HG02885 (cell line): ENCODE measurements at regions not wholly inside any gene's neighbourhood (a gene's known extent, or its start where the extent isn't known, plus 50 kb on each side); places are given as distances from the start of the nearest gene placed in this dataset.
"Not testable (repeated sequence)": the region's sequence is repeated elsewhere in the genome, so short reads cannot be mapped to it uniquely, and the experiment has no call there.

Source experiments
- ATAC-seq: cut with Tn5 transposase; IDR thresholded peaks from one replicate; pipeline ENCODE4 v1.9.1; 2021; ENCODE audit warnings: mild to moderate bottlenecking; ENCODE audit not compliant: unreplicated experiment, poor library complexity

DNA sequence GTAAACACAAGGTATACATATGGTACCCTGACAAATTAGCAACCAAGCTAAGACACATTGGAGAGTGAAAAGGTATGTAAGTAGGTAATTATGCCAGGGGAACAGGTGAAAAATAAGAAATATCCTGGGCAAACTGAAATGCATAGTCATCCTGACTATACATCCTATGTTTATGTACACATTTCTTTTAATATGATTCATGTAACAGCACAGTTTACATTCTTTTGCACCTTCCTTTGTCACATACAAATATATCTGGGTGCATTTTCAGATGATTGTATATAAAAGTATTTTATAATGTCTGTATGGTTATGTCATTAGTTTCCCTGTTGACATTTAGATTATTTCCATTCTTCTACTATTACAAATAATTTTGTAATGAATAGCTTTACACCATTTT, 1146.9 kb downstream of the EFNA5 start:
- ATAC-seq: no peak

DNA sequence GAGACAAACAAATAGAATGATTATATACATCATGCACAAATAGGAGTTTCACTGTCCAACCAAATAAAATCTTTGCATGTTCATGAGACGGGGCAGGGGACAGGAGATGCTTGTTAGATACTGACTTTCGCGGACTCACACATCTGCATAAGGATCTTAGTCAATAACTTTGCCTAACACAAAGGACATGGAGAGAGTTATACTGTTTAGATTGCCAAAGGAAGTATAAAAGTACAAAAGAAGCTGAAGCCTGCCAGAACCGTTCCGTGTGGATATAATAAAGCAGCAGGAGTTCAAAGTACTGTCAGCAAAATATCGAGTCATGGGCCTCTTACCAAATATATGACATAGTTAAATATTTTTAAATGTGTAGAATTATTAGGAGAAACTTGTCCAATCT, 1148.4 kb downstream of the EFNA5 start:
- ATAC-seq: no peak

DNA sequence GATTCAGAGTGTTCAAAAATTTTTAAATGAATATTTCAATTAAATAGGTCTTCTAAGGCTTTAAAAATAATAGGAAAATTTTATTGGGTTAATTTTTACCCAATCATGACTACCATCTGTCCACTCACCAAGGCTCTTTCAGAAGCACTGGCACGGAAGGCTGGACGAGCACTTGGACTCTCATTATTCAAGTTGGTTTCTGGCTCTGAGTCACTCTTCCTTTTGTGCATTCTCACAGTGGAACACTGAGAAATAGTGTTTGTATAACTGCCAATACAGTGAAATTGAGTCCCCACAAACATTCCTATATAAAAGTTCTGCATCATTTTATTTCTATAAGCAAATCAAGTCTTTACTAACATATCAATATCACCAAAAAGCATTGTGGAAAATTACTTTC, 1149.0 kb downstream of the EFNA5 start:
- no peak for ATAC-seq

DNA sequence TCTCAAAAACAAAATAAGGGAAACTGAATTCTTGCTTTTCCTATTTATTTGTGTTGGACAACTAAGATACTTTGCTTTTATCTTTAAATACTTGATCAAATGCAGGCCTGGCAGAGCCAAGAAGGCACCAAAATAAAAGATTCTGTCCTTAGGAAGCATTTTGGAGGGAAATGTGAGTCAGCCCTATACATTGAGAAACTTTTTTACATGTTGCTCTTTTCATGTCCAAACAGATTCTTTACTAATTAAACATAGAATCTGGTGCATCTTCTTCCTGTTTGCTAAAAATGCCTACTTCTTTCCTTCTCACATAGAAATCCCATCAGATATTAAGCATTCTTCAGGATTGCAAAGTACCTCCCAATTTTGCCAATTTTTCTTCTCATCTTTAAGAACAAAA, 1160.4 kb downstream of the EFNA5 start:
- no peak for ATAC-seq

DNA sequence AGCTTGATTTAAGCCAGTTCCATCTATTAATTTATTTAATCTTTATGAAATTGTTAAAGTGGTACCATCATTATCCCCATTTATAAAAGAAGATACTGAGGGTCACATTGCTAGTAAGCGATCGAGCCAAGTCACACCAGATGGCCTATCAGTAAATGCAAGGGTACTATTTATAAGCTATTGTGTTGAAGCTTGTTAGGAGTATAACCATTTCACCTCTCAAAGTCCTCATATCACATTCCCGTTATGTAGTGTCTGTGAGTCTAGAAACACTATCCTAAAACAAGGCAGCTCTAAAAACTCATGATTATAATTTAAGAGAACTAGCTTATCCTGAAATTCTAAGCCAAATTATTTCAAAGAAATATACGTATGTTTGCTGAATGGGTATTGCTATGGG, 1161.8 kb downstream of the EFNA5 start:
- ATAC-seq: no peak

DNA sequence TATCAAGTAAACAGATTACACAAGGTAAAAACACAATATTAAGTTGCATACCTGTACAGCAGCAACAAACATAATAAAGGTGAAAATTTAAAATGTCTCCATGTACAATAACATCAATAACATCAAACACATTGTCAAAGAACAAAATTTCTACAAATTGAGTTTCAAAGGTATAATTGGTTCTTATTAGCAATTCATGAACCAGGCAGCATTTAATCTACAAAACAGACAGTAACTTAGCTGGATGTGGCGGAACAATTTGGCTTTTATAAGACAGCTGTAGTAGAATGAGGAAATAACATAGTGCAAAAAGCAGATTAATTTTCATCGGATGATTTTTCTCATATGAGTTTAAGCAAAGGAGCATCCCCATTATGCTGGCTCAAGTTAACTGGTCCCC, 1176.8 kb downstream of the EFNA5 start:
- ATAC-seq: no peak

DNA sequence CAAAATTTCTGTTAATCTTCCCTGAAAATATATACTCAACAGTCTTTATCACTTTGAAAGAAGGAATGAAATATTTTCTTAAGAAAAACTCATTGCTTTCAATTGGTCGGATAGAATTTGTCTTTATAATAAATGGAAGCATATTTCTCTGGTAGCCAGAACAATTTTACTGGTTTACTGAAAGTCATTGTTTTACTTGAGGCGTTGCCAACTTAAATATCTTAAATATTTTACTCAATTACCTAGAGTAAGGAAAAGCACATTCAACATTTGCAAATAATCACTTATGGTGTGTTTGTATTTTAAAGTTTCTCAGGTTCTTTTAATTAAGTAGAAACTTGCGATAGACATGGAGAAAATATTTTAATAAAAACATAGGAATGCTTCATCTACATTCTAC, 1181.7 kb downstream of the EFNA5 start:
- ATAC-seq: no peak

DNA sequence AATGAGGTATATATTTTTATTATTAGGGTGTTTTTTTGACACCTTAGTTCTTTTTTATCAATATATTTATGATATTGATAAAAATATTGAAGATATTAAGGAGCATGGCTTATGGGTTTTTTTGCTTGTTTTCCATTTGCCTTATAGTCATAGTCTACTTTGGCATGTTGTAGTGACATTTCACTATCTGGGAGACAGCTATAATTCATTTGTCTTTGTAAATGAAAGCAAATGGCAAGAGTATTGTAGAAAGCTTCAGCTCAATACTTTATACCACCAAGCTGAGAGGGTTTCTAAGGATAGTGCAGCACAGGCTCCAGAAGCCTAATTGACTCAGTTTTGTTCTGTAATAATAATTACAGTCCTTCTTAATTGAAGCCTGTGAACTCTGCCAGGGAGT, 1182.3 kb downstream of the EFNA5 start:
- ATAC-seq: no peak

DNA sequence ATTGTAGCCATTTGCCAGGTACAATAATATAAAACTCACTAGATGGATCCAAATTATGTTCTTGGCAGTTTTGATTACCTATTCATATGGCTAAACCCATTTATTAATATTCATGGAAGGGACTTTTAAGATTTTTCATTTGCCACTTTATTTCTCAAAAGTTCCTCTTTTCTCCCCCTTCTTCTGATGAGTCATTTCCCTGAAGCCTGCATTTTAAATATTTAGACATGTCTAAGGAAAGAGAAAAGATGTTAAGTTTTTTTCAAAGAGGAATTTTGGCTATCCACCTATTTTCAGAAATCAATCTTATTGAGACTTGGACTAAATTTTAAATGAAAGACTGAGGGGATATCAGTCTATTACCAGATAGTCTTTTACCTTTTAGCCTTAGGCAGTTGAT, 1189.4 kb downstream of the EFNA5 start:
- no peak for ATAC-seq

DNA sequence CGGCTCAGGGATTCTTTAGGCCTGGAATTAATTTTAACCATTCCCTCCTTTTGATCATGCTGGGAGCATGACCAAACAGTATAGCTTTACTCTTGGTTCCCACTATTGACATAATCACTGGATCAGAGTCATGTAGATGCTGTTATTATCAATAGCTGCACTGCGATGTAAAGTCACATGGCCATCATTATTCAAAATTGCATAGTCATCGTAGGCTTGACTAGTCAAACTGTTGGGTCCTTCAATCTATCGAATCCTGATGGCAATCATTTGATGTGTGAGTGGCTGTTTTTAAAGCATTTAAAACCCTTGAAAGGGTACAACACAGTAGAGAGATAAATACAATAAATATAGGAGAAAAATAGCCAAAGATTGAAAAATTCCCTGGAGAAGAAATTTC, 1194.1 kb downstream of the EFNA5 start:
- ATAC-seq: no peak

DNA sequence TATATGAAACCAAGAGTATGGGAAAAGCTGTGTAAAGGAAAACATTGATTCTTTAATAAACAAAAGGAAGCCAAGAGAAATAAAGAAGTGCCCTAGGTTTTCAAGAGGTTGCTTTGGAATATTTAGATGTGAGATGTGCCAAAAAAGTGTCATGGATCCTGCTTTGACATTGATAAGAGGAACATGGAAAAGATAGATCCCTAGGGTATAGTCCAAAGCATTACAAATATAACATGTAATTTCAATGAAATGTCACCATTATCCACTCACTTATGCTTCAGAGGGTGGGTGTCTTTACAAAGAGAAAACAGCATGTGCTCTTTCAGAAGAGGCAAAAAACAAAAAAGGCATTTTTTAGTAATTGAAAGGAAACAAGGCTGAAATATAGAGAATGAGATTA, 1196.7 kb downstream of the EFNA5 start:
- no peak for ATAC-seq

DNA sequence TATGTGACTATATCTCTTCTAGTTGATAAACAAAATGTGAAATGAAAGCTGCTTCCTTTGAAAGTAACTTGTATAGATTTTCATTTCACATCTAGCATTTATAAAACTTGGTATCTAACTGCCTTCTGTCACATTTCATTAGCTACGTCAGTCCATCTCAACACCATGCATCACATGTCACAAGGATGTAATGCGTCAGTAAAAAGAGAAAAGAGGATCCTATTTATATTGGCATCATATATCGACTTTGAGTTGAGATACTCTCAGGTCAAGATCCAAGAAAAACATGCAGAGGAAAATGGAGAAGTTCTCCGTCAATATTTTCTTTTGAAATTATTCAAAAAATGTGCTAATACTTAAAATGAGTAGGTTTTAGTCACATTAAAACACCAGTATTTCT, 1211.2 kb downstream of the EFNA5 start:
- no peak for ATAC-seq

DNA sequence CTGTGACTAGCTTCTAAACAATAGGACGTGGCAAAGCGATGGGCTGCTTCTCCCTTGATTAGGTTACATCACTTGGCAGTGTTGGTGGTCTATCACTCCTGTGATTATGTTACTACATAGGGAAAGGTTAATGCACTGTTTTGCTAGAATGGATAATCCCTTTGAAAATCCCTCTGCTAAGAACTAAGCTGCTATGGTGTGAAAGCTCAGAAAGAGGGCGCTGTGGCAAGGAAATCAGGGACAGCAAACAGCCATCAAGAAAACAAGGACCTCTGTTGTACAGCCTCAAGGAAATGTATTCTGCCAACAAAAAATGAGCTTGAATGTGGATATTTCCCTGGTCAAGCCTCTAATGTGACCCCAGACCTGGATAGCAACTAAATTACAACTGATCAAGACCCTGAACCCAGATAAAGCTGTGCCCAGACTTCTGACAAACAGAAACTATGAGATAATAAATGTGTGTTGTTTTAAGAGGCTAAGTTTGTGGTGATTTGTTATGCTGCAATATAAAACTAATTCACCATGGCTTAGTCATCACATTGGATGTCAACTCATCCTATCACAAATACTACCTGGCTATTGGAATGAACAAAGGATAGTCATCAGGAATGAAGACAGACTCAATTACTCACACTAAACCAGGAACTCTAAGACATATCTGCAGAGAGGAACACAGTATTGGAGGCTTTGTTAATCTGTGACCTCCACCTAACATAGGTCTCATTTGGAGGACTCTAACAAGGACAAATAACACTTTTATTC, 1215.9 kb downstream of the EFNA5 start:
- no peak for ATAC-seq

DNA sequence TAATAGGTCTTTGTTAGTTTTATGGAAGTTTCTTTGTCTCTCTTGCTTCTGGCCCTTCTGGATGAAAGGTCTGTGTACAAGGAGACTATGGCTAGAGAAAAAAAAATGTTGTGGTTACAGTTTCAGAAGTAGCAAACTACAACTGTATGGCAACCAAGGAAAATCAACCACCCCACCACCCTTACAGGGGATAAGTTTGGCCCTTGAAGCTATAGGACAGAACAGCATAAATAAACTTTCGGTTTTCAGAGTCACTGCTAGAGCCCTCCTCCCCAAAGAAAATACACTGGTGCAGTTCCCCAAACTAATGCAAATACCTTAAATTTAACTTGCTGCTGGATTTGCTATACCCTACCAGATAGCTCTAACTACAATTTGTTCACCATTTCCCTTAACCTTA, 1216.7 kb downstream of the EFNA5 start:
- no peak for ATAC-seq

DNA sequence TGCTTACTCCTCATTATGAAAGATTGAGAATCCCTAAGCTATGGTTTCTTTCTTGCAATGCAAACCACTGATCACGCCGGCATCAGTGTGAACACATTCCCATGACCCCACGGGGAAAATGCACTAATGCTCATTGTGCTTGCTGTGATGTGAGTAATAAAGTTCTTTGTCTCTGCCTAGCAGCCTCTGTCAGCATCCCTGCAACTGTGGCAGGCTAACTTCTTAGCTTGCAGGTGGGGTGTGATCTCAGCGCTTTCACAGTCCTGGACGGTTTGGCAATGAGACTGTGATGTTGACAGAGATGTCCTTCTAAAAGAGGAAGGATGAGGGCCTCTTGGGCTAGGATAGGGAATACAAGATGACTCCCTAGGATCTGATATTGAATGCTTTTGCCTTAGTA, 1218.7 kb downstream of the EFNA5 start:
- no peak for ATAC-seq

DNA sequence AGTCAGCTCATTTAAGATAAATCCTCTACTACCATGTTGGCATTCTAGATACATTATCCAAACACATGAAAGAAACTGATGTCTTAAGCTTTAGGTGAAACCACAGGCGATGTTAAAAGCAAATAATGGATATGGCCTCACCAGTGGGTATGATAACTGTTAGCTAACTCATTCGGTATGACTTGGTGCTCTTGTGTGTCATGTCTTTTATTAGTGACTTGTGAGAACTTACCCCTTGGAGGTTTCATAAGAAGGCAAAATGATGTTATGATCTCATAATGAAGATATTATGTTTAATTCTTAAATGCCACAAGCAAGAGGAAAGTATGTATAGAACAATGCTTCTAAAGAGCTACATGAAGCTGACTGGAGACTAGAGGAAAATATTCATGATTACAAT, 1227.0 kb downstream of the EFNA5 start:
- ATAC-seq: no peak

DNA sequence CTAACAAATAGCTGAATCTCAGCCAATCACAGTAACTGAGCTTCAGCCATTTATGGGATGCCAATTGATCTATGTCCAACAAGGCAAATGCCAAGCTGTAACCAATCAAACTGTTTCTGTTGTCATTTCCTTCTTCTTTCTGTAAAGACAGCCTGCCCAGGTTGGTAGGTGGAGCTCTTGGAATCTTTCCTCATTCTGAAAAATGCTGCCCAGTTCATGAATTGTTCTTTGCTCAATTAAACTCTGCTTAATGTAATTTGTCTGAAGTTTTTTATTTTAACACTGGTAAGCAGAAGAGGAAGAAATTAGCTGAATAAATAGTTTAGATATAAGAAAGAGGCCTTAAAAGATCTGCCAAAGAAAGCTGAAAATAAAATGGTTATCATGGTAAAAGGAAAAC, 1235.6 kb downstream of the EFNA5 start:
- no peak for ATAC-seq

DNA sequence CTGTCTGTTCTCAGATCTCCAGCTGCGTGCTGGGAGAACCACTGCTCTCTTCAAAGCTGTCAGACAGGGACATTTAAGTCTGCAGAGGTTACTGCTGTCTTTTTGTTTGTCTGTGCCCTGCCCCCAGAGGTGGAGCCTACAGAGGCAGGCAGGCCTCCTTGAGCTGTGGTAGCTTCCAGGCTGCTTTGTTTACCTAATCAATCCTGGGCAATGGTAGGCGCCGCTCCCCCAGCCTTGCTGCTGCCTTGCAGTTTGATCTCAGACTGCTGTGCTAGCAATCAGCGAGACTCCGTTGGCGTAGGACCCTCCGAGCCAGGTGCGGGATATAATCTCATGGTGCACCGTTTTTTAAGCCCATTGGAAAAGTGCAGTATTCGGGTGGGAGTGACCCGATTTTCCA, 1240.0 kb downstream of the EFNA5 start:
- ATAC-seq: not testable (repeated sequence)

DNA sequence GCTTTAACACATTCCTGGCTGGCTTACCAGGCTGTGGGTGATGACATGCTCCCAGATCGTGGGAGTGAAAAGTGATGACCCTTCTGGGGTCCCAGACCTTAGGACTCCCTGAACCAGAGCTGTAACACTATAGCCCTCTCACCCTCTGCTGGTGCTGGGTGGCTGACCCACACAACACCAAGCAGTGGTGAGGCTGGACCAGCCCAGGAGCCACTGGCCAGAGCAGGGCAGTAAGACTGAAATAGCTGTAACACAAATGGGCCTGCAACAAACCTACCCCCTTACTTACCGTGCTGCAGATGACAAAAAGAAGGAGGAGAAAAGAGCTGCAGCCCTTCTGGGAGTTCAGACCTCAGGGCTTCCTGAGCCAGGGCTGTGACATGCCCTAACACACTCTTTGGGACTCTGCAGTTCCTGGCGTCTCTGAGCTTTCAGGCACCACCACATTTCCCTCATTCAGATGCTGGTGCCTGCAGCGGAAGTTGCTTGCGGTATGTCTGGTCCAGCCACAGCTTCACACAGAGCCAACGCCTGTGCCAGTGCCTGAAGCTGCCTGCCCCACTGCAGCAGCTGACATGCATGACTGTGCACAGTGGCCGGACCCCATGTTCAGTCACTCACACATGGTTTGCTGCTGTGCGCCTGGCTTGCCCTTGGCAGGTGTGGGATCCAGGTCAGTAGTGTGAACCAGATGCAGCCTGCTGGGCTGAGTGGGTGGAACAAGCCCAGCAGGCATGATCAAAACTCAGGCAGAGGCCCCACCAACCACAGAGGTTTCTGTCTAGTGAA, 1247.4 kb downstream of the EFNA5 start:
- ATAC-seq: no peak

DNA sequence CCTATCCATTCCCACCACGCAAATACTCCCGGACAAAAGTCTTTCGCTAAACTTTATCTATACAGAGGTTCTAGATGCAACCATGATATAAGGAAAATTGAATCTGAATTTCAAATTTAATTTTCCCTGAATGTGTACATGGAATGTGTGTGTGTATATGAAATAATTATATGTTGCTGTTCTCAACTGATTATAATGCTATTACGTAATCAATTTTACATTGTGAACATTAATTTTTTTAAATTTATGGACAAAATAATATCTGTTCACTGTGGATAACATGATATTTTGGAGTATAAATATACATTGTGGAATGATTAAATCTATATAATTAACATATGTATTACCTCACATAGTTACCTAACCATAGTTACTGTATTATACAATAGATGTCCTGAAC, 1250.6 kb downstream of the EFNA5 start:
- ATAC-seq: no peak

DNA sequence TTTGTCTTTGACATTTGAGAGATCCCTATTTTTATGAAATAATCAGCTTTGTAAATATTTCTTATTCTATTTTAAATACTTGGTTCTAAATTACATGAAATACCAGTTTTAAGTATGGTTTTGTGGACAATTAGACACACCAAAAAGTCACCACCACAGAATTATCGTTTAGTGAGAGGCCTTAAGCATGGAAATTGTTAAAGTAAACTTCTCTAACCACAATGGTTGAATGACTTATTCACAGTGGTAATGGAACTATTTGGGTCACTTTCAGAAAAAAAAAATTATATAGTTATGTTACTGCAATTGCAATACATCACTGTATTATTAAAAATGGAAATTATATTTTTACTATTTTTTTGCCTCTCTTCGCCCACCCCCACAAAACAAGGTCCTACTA, 1252.5 kb downstream of the EFNA5 start:
- no peak for ATAC-seq

DNA sequence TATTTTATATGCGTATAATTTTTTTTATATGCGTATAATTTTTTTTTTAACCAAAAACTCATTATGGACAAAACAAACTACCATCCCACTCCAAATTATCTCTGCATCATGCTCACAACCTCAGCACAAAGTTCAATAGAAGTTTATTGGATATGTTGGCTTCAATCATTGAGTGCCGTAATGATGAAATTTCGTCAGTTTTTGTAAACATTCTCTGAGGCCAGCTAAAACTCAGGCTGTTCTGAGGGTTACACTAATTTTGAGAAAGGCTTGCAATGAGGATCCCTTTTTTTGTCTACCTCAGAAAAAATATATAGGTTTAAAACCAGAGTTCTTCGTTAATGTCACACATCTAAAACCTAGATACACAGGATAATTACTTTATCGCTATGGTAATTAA, 1253.2 kb downstream of the EFNA5 start:
- no peak for ATAC-seq
